ENCODE measurements at regions not wholly inside any gene's neighbourhood (a gene's known extent, or its start where the extent isn't known, plus 50 kb on each side); places are given as distances from the start of the nearest gene placed in this dataset.

GRCh38 chr3:190172751-190173150 lies 52.1 kb upstream of the P3H2 start:
- Histone ChIP-seq H3K9ac (ENCODE audit: low read length) (no peak overlapping the region), H2AFZ (ENCODE audit: low read length) (no peak overlapping the region), H3K27me3 (ENCODE audit: insufficient read depth, low read length) (no peaks in the 10 kb centered on the region), H3K9me2 (ENCODE audit: low read depth, low read length) (no peaks in the 10 kb centered on the region), H3K4me3 (ENCODE audit: low read depth, low read length, poor library complexity, severe bottlenecking) (no peak overlapping the region), H3K36me3 (ENCODE audit: insufficient read depth, low read length) (no peaks in the 10 kb centered on the region), H3K27ac (ENCODE audit: low read depth, low read length, poor library complexity, severe bottlenecking) (no peak overlapping the region), H3F3A (ENCODE audit: insufficient read depth, low read length) (no peaks in the 10 kb centered on the region), H4K20me1 (ENCODE audit: insufficient read depth, low read length) (no peaks in the 10 kb centered on the region), H3K4me2 (ENCODE audit: low read length) (no peak overlapping the region), H3K79me2 (ENCODE audit: insufficient read depth, low read length) (no peaks in the 10 kb centered on the region), H3K9me3 (ENCODE audit: low read length) (no peaks in the 10 kb centered on the region), H3K4me1 (ENCODE audit: insufficient read depth, low read length, severe bottlenecking) (no peaks in the 10 kb centered on the region)
- TF ChIP-seq CTCF (IDR thresholded peaks at IDR 0.05; ENCODE audit: low read length): no peak
- no peak for TF ChIP-seq EZH2 (IDR thresholded peaks at IDR 0.05; ENCODE audit: borderline replicate concordance, low read length)

Data from OCI-LY1 (cell line).